A673 (cell line): ENCODE measurements at regions not wholly inside any gene's neighbourhood (a gene's known extent, or its start where the extent isn't known, plus 50 kb on each side); places are given as distances from the start of the nearest gene placed in this dataset.

ENCODE experiments used
- EZH2 ChIP-seq: fragments of 200-600 bp; sonication (generic); IDR thresholded peaks from 2 replicates; pipeline ENCODE4 v1.6.1; 2017; ENCODE audit warnings: borderline replicate concordance, low read depth, mild to moderate bottlenecking, mixed read lengths, antibody characterized with exemption, low read length; ENCODE audit not compliant: poor library complexity, severe bottlenecking
- TF ChIP-seq, protein P1 (sequence below): fragments of 300-800, 200-600 bp; sonication (generic); conservative IDR thresholded peaks from 2 replicates; pipeline ENCODE4 v1.5.1; 2017; ENCODE audit warnings: low read depth, mild to moderate bottlenecking, antibody characterized with exemption, low read length, moderate library complexity, mixed read lengths

DNA sequence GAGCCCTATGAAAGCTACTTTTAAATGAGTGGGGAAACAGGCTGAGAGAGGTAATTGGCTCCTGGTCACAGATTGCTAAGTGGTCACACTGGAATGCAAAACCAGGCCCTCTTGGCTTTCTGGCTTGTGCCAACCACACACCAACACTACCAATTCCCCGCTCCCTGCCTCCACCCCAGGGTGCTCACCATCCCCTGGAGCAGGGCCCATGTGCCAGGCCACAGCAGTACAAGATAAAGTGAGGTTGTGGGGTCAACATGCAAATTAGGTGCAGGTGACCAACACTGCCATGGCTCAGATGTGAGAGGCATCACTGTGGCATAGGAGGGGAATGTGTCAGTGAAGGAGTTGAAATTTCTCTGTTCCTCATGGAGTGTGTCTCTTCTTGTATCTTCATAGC lies 312.5 kb downstream of the MYCN start:
- TF ChIP-seq, protein P1, sequence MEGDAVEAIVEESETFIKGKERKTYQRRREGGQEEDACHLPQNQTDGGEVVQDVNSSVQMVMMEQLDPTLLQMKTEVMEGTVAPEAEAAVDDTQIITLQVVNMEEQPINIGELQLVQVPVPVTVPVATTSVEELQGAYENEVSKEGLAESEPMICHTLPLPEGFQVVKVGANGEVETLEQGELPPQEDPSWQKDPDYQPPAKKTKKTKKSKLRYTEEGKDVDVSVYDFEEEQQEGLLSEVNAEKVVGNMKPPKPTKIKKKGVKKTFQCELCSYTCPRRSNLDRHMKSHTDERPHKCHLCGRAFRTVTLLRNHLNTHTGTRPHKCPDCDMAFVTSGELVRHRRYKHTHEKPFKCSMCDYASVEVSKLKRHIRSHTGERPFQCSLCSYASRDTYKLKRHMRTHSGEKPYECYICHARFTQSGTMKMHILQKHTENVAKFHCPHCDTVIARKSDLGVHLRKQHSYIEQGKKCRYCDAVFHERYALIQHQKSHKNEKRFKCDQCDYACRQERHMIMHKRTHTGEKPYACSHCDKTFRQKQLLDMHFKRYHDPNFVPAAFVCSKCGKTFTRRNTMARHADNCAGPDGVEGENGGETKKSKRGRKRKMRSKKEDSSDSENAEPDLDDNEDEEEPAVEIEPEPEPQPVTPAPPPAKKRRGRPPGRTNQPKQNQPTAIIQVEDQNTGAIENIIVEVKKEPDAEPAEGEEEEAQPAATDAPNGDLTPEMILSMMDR: no peak
- no peak for TF ChIP-seq EZH2
